SU-DHL-6 (cell line): ENCODE measurements at regions not wholly inside any gene's neighbourhood (a gene's known extent, or its start where the extent isn't known, plus 50 kb on each side); places are given as distances from the start of the nearest gene placed in this dataset.

Experiments used
- EZH2phosphoT487 ChIP-seq: fragments of 200-600 bp; sonication (generic), shearing (Covaris generic); conservative IDR thresholded peaks from 2 replicates; pipeline ENCODE4 v1.6.1; 2018; ENCODE audit warnings: mild to moderate bottlenecking, antibody characterized with exemption, low read length, moderate library complexity, mixed read lengths
- TF ChIP-seq, protein P1 (sequence below): fragments of 200-600 bp; sonication (generic); IDR thresholded peaks from one replicate; pipeline ENCODE4 v1.5.1; 2017; ENCODE audit warnings: antibody characterized with exemption, mild to moderate bottlenecking, low read length, moderate library complexity; ENCODE audit not compliant: insufficient read depth, poor library complexity, severe bottlenecking

- TF ChIP-seq, protein P1, sequence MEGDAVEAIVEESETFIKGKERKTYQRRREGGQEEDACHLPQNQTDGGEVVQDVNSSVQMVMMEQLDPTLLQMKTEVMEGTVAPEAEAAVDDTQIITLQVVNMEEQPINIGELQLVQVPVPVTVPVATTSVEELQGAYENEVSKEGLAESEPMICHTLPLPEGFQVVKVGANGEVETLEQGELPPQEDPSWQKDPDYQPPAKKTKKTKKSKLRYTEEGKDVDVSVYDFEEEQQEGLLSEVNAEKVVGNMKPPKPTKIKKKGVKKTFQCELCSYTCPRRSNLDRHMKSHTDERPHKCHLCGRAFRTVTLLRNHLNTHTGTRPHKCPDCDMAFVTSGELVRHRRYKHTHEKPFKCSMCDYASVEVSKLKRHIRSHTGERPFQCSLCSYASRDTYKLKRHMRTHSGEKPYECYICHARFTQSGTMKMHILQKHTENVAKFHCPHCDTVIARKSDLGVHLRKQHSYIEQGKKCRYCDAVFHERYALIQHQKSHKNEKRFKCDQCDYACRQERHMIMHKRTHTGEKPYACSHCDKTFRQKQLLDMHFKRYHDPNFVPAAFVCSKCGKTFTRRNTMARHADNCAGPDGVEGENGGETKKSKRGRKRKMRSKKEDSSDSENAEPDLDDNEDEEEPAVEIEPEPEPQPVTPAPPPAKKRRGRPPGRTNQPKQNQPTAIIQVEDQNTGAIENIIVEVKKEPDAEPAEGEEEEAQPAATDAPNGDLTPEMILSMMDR, result no peak
- TF ChIP-seq EZH2phosphoT487, result no peak
Observed at GRCh38 chr2:11080253-11081115, 74.8 kb upstream of the SLC66A3 start.
